Karpas-422 (cell line): ENCODE measurements at regions not wholly inside any gene's neighbourhood (a gene's known extent, or its start where the extent isn't known, plus 50 kb on each side); places are given as distances from the start of the nearest gene placed in this dataset.
"Not testable (repeated sequence)": the region's sequence is repeated elsewhere in the genome, so short reads cannot be mapped to it uniquely, and the experiment has no call there.

Experiments used
- DNase-seq: peaks from one replicate; pipeline ENCODE4 v3.0.0-alpha.2; 2015
- H2AFZ ChIP-seq: fragments of 200-600 bp; sonication (generic); 2 replicates; pipeline ENCODE4 v1.6.1; 2014; ENCODE audit warnings: antibody characterized with exemption, low read length, mixed read lengths
- H3K27ac ChIP-seq: fragments of 200-600 bp; sonication (generic); 2 replicates; pipeline ENCODE4 v1.5.1; 2014; ENCODE audit warnings: mild to moderate bottlenecking, low read length, moderate library complexity
- H3K27me3 ChIP-seq: fragments of 200-600 bp; sonication (generic); 2 replicates; pipeline ENCODE4 v1.6.1; 2014; ENCODE audit warnings: low read length, mixed read lengths
- H3K36me3 ChIP-seq: fragments of 200-600 bp; sonication (generic); 2 replicates; pipeline ENCODE4 v1.6.1; 2014; ENCODE audit warnings: low read length, mixed read lengths; ENCODE audit not compliant: insufficient read depth
- H3K4me1 ChIP-seq: fragments of 200-600 bp; sonication (generic); 2 replicates; pipeline ENCODE4 v1.6.1; 2014; ENCODE audit warnings: mild to moderate bottlenecking, low read length, mixed read lengths
- H3K4me2 ChIP-seq: fragments of 200-600 bp; sonication (generic); 2 replicates; pipeline ENCODE4 v1.6.1; 2014; ENCODE audit warnings: low read length, low read depth, mild to moderate bottlenecking; ENCODE audit not compliant: poor library complexity, severe bottlenecking
- H3K4me3 ChIP-seq: fragments of 200-600 bp; sonication (generic); 2 replicates; pipeline ENCODE4 v1.5.1; 2014; ENCODE audit warnings: mild to moderate bottlenecking, antibody characterized with exemption, low read length, mixed read lengths
- H3K79me2 ChIP-seq: fragments of 200-600 bp; sonication (generic); 2 replicates; pipeline ENCODE4 v1.6.1; 2014; ENCODE audit warnings: mild to moderate bottlenecking, low read length, mixed read lengths
- H3K9ac ChIP-seq: fragments of 200-600 bp; sonication (generic); 2 replicates; pipeline ENCODE4 v1.6.0; 2014; ENCODE audit warnings: low read length
- H3K9me2 ChIP-seq: fragments of 200-600 bp; sonication (generic), shearing (Covaris generic); replicated peaks from 2 replicates; pipeline ENCODE4 v1.6.0; 2014; ENCODE audit warnings: mild to moderate bottlenecking, low read length, moderate library complexity; ENCODE audit not compliant: insufficient read depth
- H3K9me3 ChIP-seq: fragments of 300-700, 200-600 bp; sonication (generic); 2 replicates; pipeline ENCODE4 v1.6.1; 2014; ENCODE audit warnings: low read length, mixed read lengths
- H4K20me1 ChIP-seq: fragments of 200-600 bp; sonication (generic); 2 replicates; pipeline ENCODE4 v1.6.1; 2014; ENCODE audit warnings: mild to moderate bottlenecking, antibody characterized with exemption, low read length, low read depth; ENCODE audit not compliant: insufficient read depth

DNA sequence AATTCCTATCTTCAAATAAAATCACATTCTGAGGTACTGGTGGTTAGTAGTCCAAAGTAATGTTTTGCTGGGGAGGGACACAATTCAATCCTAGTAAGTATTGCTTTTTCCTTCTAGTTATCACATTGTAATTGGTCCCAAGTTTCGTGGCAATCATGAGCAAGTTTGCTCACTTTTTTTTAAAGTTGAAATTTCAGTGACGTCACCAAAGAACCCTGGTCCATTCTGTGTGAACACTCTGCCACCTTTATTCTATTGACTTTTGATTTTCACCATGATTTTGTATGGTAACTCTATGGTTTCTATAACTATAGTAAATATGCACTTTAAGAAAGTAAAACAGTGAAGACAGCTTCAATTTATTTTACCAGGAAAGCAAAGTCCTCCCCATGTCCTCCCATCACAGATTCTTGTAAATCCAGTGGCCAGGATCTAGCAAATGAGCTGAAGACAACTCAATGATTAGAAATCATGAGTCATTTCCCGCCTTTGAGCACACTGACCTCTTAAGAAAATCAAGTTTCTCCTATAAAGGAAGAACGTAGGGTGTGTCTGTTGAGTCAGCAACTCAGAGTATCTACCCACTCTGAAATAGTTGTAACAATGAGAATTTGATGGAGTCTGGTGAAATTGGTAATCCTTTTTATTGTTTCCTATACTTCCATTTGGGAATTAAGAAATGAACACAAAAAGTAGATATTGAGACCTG, 1306.6 kb upstream of the PABPC4L start:
- Histone ChIP-seq H3K9me3 (peaks cover 8% of the 10 kb centered on the region; the same call in 1 of the 2 replicates), H3K27ac (no peak overlapping the region), H3K4me3 (no peak overlapping the region), H3K9me2 (no peaks in the 10 kb centered on the region), H2AFZ (no peak overlapping the region), H3K4me1 (no peaks in the 10 kb centered on the region), H3K9ac (no peak overlapping the region), H4K20me1 (no peaks in the 10 kb centered on the region), H3K36me3 (no peaks in the 10 kb centered on the region), H3K4me2 (no peak overlapping the region), H3K79me2 (no peaks in the 10 kb centered on the region), H3K27me3 (no peaks in the 10 kb centered on the region)
- DNase-seq, result no peak

- H3K36me3 ChIP-seq, result no peaks in the 10 kb centered on the region
- no peak overlapping the region for H3K27ac ChIP-seq
- H3K79me2 ChIP-seq, result no peaks in the 10 kb centered on the region
- H4K20me1 ChIP-seq, result no peaks in the 10 kb centered on the region
- H3K4me3 ChIP-seq, result no peak overlapping the region
- no peak overlapping the region for H2AFZ ChIP-seq
- H3K27me3 ChIP-seq, result no peaks in the 10 kb centered on the region
- H3K4me1 ChIP-seq, result no peaks in the 10 kb centered on the region
- DNase-seq, result no peak
- H3K9ac ChIP-seq, result no peak overlapping the region
- 0 out of 2 replicates have a peak, but pooled peaks cover 3% of the 10 kb centered on the region for H3K9me3 ChIP-seq
- no peaks in the 10 kb centered on the region for H3K9me2 ChIP-seq
- no peak overlapping the region for H3K4me2 ChIP-seq
Observed at GRCh38 chr4:135497563-135498152, 1296.1 kb upstream of the PABPC4L start.

GRCh38 chr4:135492439-135492838, 1290.8 kb upstream of the PABPC4L start:
- no peak overlapping the region for H3K9ac ChIP-seq
- H4K20me1 ChIP-seq, result no peaks in the 10 kb centered on the region
- H3K9me2 ChIP-seq, result no peaks in the 10 kb centered on the region
- H3K36me3 ChIP-seq, result no peaks in the 10 kb centered on the region
- H3K4me1 ChIP-seq, result no peaks in the 10 kb centered on the region
- H3K27ac ChIP-seq, result no peak overlapping the region
- no peaks in the 10 kb centered on the region for H3K27me3 ChIP-seq
- H2AFZ ChIP-seq, result no peak overlapping the region
- no peaks in the 10 kb centered on the region for H3K9me3 ChIP-seq
- H3K79me2 ChIP-seq, result no peaks in the 10 kb centered on the region
- no peak overlapping the region for H3K4me2 ChIP-seq
- no peak for DNase-seq
- H3K4me3 ChIP-seq, result no peak overlapping the region

GRCh38 chr4:135485371-135485770, 1283.8 kb upstream of the PABPC4L start:
- no peak overlapping the region for H3K9ac ChIP-seq
- no peaks in the 10 kb centered on the region for H3K79me2 ChIP-seq
- H3K36me3 ChIP-seq, result no peaks in the 10 kb centered on the region
- H3K4me3 ChIP-seq, result no peak overlapping the region
- peaks cover 13% of the 10 kb centered on the region for H3K9me3 ChIP-seq
- H4K20me1 ChIP-seq, result no peaks in the 10 kb centered on the region
- H3K27me3 ChIP-seq, result no peaks in the 10 kb centered on the region
- DNase-seq, result no peak
- H2AFZ ChIP-seq, result no peak overlapping the region
- H3K9me2 ChIP-seq, result no peaks in the 10 kb centered on the region; the same call in 1 of the 2 replicates
- H3K4me2 ChIP-seq, result no peak overlapping the region
- H3K27ac ChIP-seq, result no peak overlapping the region
- no peaks in the 10 kb centered on the region for H3K4me1 ChIP-seq

- Histone ChIP-seq H3K9ac (no peak overlapping the region), H3K4me3 (no peak overlapping the region), H3K79me2 (no peaks in the 10 kb centered on the region), H4K20me1 (no peaks in the 10 kb centered on the region), H3K4me1 (no peaks in the 10 kb centered on the region), H3K4me2 (no peak overlapping the region), H3K36me3 (no peaks in the 10 kb centered on the region), H2AFZ (no peak overlapping the region), H3K9me2 (no peaks in the 10 kb centered on the region; the same call in 1 of the 2 replicates), H3K27ac (no peak overlapping the region), H3K27me3 (no peaks in the 10 kb centered on the region), H3K9me3 (peaks cover 14% of the 10 kb centered on the region)
- DNase-seq, result no peak
Observed at GRCh38 chr4:135476272-135476671, 1274.7 kb upstream of the PABPC4L start.

- no peaks in the 10 kb centered on the region for H3K79me2 ChIP-seq
- H3K36me3 ChIP-seq, result no peaks in the 10 kb centered on the region
- H2AFZ ChIP-seq, result no peak overlapping the region
- no peak overlapping the region for H3K4me2 ChIP-seq
- no peaks in the 10 kb centered on the region for H3K27me3 ChIP-seq
- H3K4me1 ChIP-seq, result no peaks in the 10 kb centered on the region
- no peak overlapping the region for H3K27ac ChIP-seq
- H3K9me3 ChIP-seq, result peaks cover 4% of the 10 kb centered on the region; the same call in 1 of the 2 replicates
- H4K20me1 ChIP-seq, result no peaks in the 10 kb centered on the region
- H3K9me2 ChIP-seq, result no peaks in the 10 kb centered on the region
- no peak overlapping the region for H3K4me3 ChIP-seq
- no peak overlapping the region for H3K9ac ChIP-seq
- no peak for DNase-seq
Observed at GRCh38 chr4:135464311-135464710, 1262.7 kb upstream of the PABPC4L start.

DNA sequence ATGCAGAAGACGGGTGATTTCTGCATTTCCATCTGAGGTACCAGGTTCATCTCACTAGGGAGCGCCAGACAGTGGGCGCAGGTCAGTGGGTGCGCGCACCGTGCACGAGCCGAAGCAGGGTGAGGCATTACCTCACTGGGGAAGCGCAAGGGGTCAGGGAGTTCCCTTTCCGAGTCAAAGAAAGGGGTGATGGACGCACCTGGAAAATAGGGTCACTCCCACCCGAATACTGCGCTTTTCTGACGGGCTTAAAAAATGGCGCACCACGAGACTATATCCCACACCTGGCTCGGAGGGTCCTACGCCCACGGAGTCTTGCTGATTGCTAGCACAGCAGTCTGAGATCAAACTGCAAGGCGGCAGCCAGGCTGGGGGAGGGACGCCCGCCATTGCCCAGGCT, 1246.0 kb upstream of the PABPC4L start:
- DNase-seq, H3K27ac ChIP-seq, H3K4me2 ChIP-seq, H3K9me2 ChIP-seq, H3K4me1 ChIP-seq, H3K9me3 ChIP-seq, H3K36me3 ChIP-seq, H3K79me2 ChIP-seq, H3K9ac ChIP-seq, H4K20me1 ChIP-seq, H3K4me3 ChIP-seq, H2AFZ ChIP-seq, H3K27me3 ChIP-seq: not testable (repeated sequence)

DNA sequence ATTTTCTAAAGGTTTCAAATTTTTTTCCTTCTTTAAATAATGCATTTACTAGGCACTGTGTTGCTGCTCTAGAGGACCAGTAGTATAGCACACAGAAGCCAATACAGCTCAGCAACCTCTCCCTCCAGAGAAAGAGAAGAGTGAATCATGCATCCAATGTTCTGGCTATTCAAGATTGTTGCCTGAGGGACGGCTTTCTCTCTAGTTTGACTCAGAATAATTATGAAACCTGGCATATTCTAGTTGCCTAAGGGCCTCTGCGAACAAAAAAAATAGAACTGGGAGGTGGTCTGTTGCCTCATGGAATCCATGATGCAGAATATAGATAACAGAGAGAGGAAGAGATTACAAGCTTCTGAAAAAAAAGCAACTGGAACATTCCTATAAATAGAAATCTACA, 1233.3 kb upstream of the PABPC4L start:
- no peaks in the 10 kb centered on the region for H4K20me1 ChIP-seq
- DNase-seq, result no peak

More for the DNA sequence above, 1233.3 kb upstream of the PABPC4L start:
- Histone ChIP-seq H3K4me1 (no peaks in the 10 kb centered on the region), H3K9ac (no peak overlapping the region), H3K27ac (no peak overlapping the region), H3K36me3 (no peaks in the 10 kb centered on the region), H3K27me3 (no peaks in the 10 kb centered on the region), H2AFZ (no peak overlapping the region), H3K9me2 (no peaks in the 10 kb centered on the region), H3K4me3 (no peak overlapping the region), H3K9me3 (peaks cover 36% of the 10 kb centered on the region), H3K79me2 (no peaks in the 10 kb centered on the region), H3K4me2 (no peak overlapping the region)
